Endothelial cell of umbilical vein (primary cell): ENCODE measurements at regions not wholly inside any gene's neighbourhood (a gene's known extent, or its start where the extent isn't known, plus 50 kb on each side); places are given as distances from the start of the nearest gene placed in this dataset.

Source experiments
- BruUV-seq: library from RNA; stranded (reverse); fragments of 400-500 nt; replicated peaks from 2 replicates; lab custom pipeline; 2021; lab: Mats Ljungman, UMichigan
- CTCF ChIA-PET: fragments of 300-600, 350-600 bp; sonication (Branson Sonifier 250); formaldehyde crosslinking; loops from one replicate; lab custom pipeline; 2021; ENCODE audit warnings: antibody characterized with exemption, inconsistent platforms; lab: Charles Lee
- POLR2A ChIA-PET: fragments of 300-600, 350-600 bp; sonication (Branson Sonifier 250); formaldehyde crosslinking; loops from one replicate; lab custom pipeline; 2021; ENCODE audit warnings: antibody characterized with exemption, inconsistent platforms; lab: Charles Lee
- DNase-seq: peaks from one replicate; pipeline ENCODE4 v3.0.0-alpha.2; 2011; ENCODE audit warnings: low read depth, low spot score
- FAIRE-seq: peaks from 2 replicates; lab custom pipeline; 2011; peaks lifted over from hg19 to GRCh38; lab: Jason Lieb, UNC
- H2AFZ ChIP-seq: 2 replicates; pipeline ENCODE4 v1.6.0; 2012; ENCODE audit warnings: low read depth, low read length, control low read depth, inconsistent platforms
- H3K27ac ChIP-seq: 2 replicates; pipeline ENCODE4 v1.5.1; 2011; ENCODE audit warnings: low read depth, mild to moderate bottlenecking, control low read depth, low read length, moderate library complexity; ENCODE audit not compliant: insufficient read depth
- H3K27me3 ChIP-seq, 2 experiments: 2 replicates each; pipeline versions ENCODE4 v1.6.0 to v1.6.1; 2011; ENCODE audit warnings: low read length in 2 of 2, mixed read lengths in 1 of 2; ENCODE audit not compliant: control insufficient read depth in 2 of 2, insufficient read depth in 2 of 2
- H3K36me3 ChIP-seq, 2 experiments: 2 replicates in 1 of 2; 3 replicates in 1 of 2; pipeline ENCODE4 v1.5.1; 2011; ENCODE audit warnings: low read length in 2 of 2, mild to moderate bottlenecking in 1 of 2, moderate library complexity in 1 of 2; ENCODE audit not compliant: control insufficient read depth in 2 of 2, insufficient read depth in 2 of 2; ENCODE audit errors: extremely low read depth in 1 of 2
- H3K4me1 ChIP-seq: 3 replicates; pipeline ENCODE4 v1.5.1; 2011; ENCODE audit warnings: mild to moderate bottlenecking, low read length; ENCODE audit not compliant: control insufficient read depth, insufficient read depth; ENCODE audit errors: extremely low read depth
- H3K4me2 ChIP-seq: 2 replicates; pipeline ENCODE4 v1.6.1; 2011; ENCODE audit warnings: low read length, control low read depth, mixed read lengths; ENCODE audit not compliant: insufficient read depth
- H3K4me3 ChIP-seq, 3 experiments: fragments of 200-600 bp in 1 of 3; sonication (generic), shearing (Covaris generic) in 1 of 3; replicated peaks in 1 of 3; 2 replicates each; pipeline ENCODE4 v1.5.1; 2011 to 2016; ENCODE audit warnings: control low read depth in 3 of 3, low read length in 3 of 3, mild to moderate bottlenecking in 2 of 3, inconsistent platforms in 1 of 3, low read depth in 1 of 3, moderate library complexity in 1 of 3; ENCODE audit not compliant: insufficient read depth in 1 of 3
- H3K79me2 ChIP-seq: 2 replicates; pipeline ENCODE4 v1.6.0; 2012; ENCODE audit warnings: low read length, inconsistent platforms; ENCODE audit not compliant: control insufficient read depth, insufficient read depth
- H3K9ac ChIP-seq: replicated peaks from 2 replicates; pipeline ENCODE3; 2011; ENCODE audit warnings: low read length, control low read depth; ENCODE audit not compliant: insufficient read depth; ENCODE audit errors: extremely low read depth
- H3K9me1 ChIP-seq: replicated peaks from 3 replicates; pipeline ENCODE4 v1.6.0; 2011; ENCODE audit warnings: mild to moderate bottlenecking, low read length; ENCODE audit not compliant: control insufficient read depth, insufficient read depth; ENCODE audit errors: extremely low read depth
- H3K9me3 ChIP-seq: replicated peaks from 2 replicates; pipeline ENCODE4 v1.5.1; 2012; ENCODE audit warnings: low read length, inconsistent platforms; ENCODE audit not compliant: control insufficient read depth, insufficient read depth
- H4K20me1 ChIP-seq: replicated peaks from 2 replicates; pipeline ENCODE3; 2011; ENCODE audit warnings: mild to moderate bottlenecking, low read length; ENCODE audit not compliant: control insufficient read depth, insufficient read depth; ENCODE audit errors: extremely low read depth
- EZH2 ChIP-seq: IDR thresholded peaks from 2 replicates; pipeline ENCODE4 v1.6.1; 2012; ENCODE audit warnings: borderline replicate concordance, low read depth, mild to moderate bottlenecking, moderate library complexity, low read length, inconsistent platforms; ENCODE audit not compliant: severe bottlenecking
- FOS ChIP-seq: IDR thresholded peaks from 2 replicates; pipeline ENCODE4 v1.6.1; 2011; ENCODE audit warnings: mild to moderate bottlenecking, low read length, moderate library complexity, borderline replicate concordance; ENCODE audit not compliant: insufficient read depth
- POLR2A ChIP-seq: IDR thresholded peaks from 2 replicates; pipeline ENCODE4 v1.6.1; 2012; ENCODE audit warnings: low read depth, mild to moderate bottlenecking, control low read depth, low read length
- POLR2AphosphoS5 ChIP-seq: IDR thresholded peaks from 2 replicates; pipeline ENCODE4 v1.6.1; 2012; ENCODE audit warnings: low read depth, mild to moderate bottlenecking, control low read depth, low read length, moderate library complexity; ENCODE audit not compliant: insufficient read depth
- dilution Hi-C: fragments of 300-500 bp; cut with MboI; formaldehyde crosslinking; loops from one replicate; pipeline ENCODE4 v1.15.0; 2019; ENCODE audit warnings: low sequenced_read_pairs; ENCODE audit not compliant: extremely low pct_ligation_motif_present
- intact Hi-C: fragments of 100-400 bp; cut with micrococcal nuclease; formaldehyde crosslinking; loops from one replicate; pipeline ENCODE4 v1.10.0; 2022
- TF ChIP-seq, protein P1 (sequence below), 2 donors: IDR thresholded peaks; 1 replicate in 1 of 2; 2 replicates in 1 of 2; pipeline ENCODE4 v1.5.1; 2011; ENCODE audit warnings: low read length in 2 of 2, mild to moderate bottlenecking in 2 of 2, moderate library complexity in 2 of 2, control low read depth in 1 of 2, inconsistent platforms in 1 of 2, low read depth in 1 of 2; ENCODE audit not compliant: insufficient read depth in 1 of 2; ENCODE audit errors: extremely low read depth in 1 of 2

DNA sequence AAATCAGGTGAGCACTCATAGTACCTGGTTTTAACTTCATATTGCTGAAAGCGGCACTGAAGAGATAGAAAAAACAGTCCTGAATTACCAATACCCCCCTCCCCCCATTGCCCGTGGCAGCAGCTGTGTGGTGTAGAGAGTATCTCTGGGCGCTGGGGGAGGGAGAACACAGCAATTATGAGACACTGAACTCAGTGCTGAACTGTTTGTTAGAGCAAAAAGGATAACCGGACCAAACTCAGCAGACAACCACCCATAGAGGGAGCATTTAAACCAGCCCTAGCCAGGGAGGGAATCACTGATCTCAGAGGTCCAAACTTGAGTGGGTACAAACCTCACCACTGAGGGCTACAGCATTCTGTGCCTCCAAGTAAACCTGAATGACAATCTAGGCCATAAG lies 457.4 kb upstream of the TEX13C start:
- Histone ChIP-seq H3K27ac (no peak overlapping the region), H4K20me1 (no peaks in the 10 kb centered on the region), H3K9me3 (no peaks in the 10 kb centered on the region), H3K4me2 (no peak overlapping the region), H3K4me3 (no peak overlapping the region), H3K27me3 (no peaks in the 10 kb centered on the region), H3K4me1 (no peaks in the 10 kb centered on the region), H3K9ac (no peak overlapping the region), H3K9me1 (no peaks in the 10 kb centered on the region), H3K36me3 (no peaks in the 10 kb centered on the region), H2AFZ (no peak overlapping the region), H3K79me2 (no peaks in the 10 kb centered on the region)
- ChIA-PET POLR2A (no interaction called here), CTCF (no interaction called here)
- no TSS peak for BruUV-seq
- intact Hi-C loops (no loop called here), dilution Hi-C loops (no loop called here)
- TF ChIP-seq EZH2 (no peak), FOS (no peak), POLR2AphosphoS5 (no peak)
- TF ChIP-seq, protein P1, sequence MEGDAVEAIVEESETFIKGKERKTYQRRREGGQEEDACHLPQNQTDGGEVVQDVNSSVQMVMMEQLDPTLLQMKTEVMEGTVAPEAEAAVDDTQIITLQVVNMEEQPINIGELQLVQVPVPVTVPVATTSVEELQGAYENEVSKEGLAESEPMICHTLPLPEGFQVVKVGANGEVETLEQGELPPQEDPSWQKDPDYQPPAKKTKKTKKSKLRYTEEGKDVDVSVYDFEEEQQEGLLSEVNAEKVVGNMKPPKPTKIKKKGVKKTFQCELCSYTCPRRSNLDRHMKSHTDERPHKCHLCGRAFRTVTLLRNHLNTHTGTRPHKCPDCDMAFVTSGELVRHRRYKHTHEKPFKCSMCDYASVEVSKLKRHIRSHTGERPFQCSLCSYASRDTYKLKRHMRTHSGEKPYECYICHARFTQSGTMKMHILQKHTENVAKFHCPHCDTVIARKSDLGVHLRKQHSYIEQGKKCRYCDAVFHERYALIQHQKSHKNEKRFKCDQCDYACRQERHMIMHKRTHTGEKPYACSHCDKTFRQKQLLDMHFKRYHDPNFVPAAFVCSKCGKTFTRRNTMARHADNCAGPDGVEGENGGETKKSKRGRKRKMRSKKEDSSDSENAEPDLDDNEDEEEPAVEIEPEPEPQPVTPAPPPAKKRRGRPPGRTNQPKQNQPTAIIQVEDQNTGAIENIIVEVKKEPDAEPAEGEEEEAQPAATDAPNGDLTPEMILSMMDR (IDR thresholded peaks at IDR 0.05; ENCODE audit: extremely low read depth in 1 of 2, insufficient read depth in 1 of 2, low read depth in 1 of 2, low read length in 2 of 2) = no peak
- DNase-seq (no peak), FAIRE-seq (no peak)

DNA sequence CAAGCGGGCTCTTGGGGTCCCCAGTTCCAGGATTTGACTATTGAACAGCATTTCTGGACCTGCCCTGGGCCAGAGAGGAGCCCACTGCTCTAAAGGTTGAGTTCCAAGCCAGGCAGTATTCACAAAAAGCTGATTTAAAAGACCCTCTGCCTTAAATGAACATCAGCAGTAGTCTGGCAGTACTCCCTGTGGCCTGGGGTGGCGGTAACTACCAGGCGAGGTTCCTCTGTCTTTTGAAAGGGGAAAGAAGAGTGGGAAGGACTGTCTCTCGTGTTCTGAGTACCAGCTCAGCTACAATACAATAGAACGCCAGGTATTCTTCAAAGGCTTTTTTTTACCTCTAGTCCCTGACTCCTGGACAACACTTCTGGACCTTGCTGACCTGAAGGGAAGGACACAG lies 456.4 kb upstream of the TEX13C start:
- Histone ChIP-seq H3K79me2 (no peaks in the 10 kb centered on the region), H3K27ac (no peak overlapping the region), H3K9me3 (no peaks in the 10 kb centered on the region), H3K27me3 (no peaks in the 10 kb centered on the region), H3K9ac (no peak overlapping the region), H2AFZ (no peak overlapping the region), H3K4me1 (no peaks in the 10 kb centered on the region), H4K20me1 (no peaks in the 10 kb centered on the region), H3K36me3 (no peaks in the 10 kb centered on the region), H3K9me1 (no peaks in the 10 kb centered on the region), H3K4me3 (no peak overlapping the region), H3K4me2 (no peak overlapping the region)
- DNase-seq (no peak), FAIRE-seq (no peak)
- TF ChIP-seq POLR2AphosphoS5 (no peak), POLR2A (no peak), FOS (no peak)
- TF ChIP-seq, protein P1 (IDR thresholded peaks at IDR 0.05; ENCODE audit: extremely low read depth in 1 of 2, insufficient read depth in 1 of 2, low read depth in 1 of 2, low read length in 2 of 2) = no peak
- CTCF ChIA-PET = no interaction called here
- POLR2A ChIA-PET = no interaction called here
- dilution Hi-C loops = no loop called here
- intact Hi-C loops = no loop called here
- BruUV-seq = no TSS peak
